KBM-7 (cell line): ENCODE measurements at regions not wholly inside any gene's neighbourhood (a gene's known extent, or its start where the extent isn't known, plus 50 kb on each side); places are given as distances from the start of the nearest gene placed in this dataset.
A peak's percentile ranks its signal among the peaks of the same experiment; 100 is the strongest.

Experiments used
- DNase-seq: peaks from one replicate; pipeline ENCODE4 v3.0.0-alpha.2; 2015
- in situ Hi-C: fragments of 300-500 bp; cut with MboI; formaldehyde crosslinking; loops from 2 replicates; pipeline ENCODE4 v1.14.3; 2020; ENCODE audit warnings: low sequenced_read_pairs, low pct_unique_long_range_greater_than_20kb, mixed read lengths

DNA sequence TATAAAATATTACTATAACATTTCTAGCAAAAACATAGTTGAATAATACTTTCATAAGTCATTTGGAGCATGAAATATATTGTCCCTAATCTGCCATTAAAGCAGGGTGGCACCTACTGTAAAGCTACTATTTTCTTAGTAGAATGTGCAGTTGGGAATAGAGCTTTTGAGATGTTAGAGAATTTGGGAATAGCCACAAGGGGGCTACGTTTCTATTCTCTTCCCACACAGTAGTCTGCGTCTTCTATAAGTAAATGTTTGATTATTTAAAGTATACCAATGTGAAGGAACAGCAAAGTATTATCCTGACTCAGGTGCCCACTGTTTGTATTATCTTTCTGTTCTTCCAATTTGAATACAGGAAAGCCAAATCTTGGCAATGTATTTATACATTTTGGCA, 323.2 kb upstream of the GIMD1 start:
- DNase-seq: no peak
- in situ Hi-C loops: no loop called here

DNA sequence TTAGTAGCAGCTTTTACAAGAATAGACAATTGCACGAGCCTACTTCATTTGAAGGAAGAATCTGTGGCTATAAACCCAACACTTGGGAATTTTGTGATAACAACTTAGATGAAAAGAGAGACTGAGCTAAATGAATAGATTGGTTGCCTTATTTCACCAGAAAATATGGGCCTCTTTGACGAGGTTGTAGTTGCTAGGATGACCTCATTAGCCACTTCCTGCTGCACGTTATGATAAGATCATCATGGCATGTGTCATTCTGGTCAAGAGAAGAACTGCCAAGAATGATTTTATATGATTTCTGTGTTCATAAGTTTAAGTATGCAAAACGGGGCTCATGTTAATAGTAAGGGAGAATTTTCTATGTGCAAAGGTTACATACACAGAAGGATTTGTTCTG, 321.9 kb upstream of the GIMD1 start:
- peak; percentile 81 for DNase-seq
- in situ Hi-C loops: no loop called here

DNA sequence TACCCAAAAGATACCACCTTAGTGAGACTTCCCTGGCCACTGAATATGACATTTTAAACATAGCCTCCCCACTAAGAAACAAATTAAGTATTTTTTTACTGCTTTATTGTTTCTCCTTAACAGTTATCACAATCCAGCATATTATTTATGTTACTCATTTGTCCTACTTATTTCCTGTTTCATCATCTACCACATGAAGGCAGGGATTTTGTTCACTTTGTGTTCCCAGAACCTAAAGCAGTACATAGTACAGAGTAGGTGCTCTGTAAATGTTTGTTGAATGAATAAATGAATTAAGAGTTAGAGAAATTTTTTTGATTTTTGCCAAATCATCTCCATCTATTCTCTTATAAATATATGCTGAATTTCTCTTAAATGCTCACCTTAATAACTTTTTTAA, 318.4 kb upstream of the GIMD1 start:
- in situ Hi-C loops: no loop called here
- no peak for DNase-seq

DNA sequence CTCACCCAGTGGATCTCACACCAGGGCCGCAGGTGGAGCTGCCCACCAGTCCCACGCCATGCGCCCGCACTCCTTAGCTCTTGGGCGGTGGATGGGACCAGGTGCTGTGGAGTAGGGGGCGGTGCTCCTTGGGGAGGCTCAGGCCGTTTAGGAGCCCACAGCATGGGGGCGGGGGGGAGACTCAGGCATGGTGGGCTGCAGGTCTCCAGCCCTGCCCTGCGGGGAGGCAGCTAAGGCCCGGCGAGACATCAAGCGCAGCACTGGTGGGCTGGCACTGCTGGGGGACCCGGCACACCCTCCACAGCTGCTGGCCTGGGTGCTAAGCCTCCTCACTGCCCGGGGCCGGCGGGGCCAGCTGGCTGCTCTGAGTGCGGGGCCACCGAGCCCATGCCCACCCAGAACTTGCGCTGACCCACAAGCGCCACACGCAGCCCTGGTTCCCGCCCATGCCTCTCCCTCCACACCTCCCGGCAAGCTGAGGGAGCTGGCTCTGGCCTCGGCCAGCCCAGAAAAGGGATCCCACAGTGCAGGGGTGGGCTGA, 312.9 kb upstream of the GIMD1 start:
- in situ Hi-C loops: no loop called here

DNA sequence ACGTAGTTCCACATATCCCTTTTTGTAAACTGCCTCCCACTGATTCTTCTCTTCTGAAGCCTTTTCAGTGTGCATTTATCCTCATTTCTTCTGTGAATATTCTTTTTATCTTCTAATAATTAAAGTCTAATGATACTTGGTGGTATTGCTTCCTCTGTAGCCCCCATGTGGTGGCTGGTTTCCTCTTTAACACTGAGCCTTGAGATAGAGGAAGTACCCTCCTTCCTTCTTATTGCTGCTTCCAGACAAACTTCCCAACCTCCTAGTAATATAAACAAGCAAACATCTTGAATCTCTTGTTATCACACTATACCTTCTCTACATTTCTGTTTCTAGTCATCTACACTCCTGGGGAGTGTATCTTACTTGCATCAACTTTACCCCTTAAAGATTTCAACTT, 310.5 kb upstream of the GIMD1 start:
- no peak for DNase-seq
- in situ Hi-C loops: no loop called here

More for the DNA sequence above, 312.9 kb upstream of the GIMD1 start:
- DNase-seq: no peak

DNA sequence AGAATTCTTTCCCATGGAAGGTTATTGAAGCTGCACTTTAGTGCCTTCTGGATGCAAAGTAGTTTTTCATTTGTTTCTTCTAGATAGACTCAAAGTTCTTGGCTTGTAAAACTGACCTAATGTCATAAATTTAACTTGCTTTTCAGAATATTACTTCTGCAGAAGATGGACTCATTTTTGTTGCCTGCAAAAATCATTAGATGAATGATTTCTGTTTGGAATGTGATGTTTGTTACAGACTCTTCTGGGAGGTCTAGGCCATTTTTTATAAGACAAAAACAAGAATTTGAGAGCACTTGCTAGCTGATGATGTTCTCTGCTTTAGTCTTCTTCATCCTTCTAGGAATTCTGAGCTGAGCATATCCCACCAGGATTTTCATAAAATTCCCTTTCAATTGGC, 308.6 kb upstream of the GIMD1 start:
- no peak for DNase-seq
- in situ Hi-C loops: no loop called here

DNA sequence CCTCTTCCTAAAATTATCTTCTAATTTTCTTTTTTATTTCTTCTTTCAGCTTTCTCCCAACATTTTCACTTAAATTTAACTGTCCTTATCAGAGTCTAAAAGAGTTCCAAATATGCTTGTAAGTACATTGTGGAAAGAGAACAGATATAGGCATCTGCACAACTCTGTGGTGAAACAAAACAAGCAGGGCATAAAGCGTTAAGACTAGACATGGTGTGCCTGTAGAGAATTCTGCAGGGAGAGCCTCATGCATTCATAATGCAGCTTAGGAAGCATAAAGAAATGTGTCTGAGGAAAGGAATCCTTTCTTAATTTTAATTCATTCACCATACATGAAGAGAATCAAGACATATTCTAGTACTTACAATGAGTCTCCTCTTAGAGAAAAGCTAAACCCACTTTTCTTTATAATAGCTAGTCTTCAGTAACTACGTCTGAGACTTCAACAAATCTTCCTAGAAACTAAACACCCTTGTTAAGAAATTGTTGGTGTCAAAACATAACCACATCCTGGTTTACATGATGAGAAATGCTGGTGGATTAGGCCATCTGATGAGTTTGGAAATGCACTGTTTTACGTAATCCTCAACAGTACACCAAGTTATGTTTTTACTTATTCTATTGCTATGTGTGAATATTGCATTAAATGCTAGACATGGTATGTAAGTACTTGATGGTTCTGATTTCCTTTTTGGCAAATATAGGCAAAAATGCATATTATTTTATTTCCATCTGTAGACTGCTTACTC, 307.8 kb upstream of the GIMD1 start:
- no peak for DNase-seq
- in situ Hi-C loops: no loop called here

DNA sequence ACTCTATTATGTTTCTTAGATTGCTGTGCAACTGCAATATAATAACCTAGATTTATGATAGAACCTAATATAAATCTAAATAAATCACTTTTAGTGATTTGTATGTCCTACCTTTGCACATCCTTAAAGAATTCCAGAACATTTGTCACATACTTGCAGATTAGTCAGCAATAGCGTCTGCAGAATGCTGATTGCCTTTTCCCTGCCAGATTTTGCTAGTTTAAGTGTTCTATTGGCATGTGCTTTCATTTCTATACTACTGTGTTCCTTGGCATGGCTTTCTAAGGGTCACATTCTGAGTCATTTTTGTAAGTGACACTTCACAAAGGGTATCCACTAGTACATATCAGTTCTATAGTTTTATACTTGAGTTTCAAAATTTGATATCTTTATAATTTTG, 303.1 kb upstream of the GIMD1 start:
- DNase-seq: no peak

DNA sequence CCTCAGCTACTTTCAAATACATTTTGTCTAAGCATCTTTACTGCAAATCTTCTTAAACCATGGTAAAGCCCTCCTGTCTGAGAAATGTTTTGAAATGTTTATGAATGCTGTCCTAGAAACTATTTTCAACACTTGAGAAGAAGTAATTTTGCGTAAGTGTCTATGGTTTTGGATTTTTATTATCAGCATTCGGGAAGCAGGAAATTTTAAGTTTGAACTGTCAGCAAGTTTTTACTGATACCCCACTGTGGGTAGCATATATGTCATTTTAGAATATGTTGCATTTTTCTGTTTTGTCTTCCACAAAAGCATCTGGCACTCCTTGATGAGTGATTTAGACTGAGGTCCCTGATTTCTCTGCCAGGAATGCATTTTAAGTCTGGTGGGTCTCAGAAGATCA, 302.4 kb upstream of the GIMD1 start:
- in situ Hi-C loops: no loop called here
- DNase-seq: no peak

More for the DNA sequence above, 303.1 kb upstream of the GIMD1 start:
- in situ Hi-C loops: no loop called here

DNA sequence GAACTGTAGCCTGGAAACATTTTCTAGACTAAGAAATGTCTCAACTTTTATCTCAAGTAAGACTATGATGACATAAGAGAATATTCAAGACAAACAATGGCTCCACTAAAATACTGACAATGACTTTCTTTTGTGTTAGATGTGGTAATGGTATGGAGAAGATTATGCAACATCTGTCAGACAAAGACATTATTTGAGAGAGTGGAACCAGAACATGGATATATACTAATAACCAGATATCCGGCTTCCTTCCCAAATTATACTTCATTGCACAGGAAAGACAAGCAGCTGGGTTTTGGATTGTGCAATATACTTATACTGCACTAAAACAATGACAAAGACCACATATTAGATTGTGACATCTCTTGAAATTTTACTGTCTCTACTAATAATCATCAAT, 290.8 kb upstream of the GIMD1 start:
- in situ Hi-C loops: no loop called here
- peak; percentile 58 for DNase-seq

- in situ Hi-C loops: no loop called here
- no peak for DNase-seq
Observed at GRCh38 chr4:106652095-106652494, 283.5 kb upstream of the GIMD1 start.

DNA sequence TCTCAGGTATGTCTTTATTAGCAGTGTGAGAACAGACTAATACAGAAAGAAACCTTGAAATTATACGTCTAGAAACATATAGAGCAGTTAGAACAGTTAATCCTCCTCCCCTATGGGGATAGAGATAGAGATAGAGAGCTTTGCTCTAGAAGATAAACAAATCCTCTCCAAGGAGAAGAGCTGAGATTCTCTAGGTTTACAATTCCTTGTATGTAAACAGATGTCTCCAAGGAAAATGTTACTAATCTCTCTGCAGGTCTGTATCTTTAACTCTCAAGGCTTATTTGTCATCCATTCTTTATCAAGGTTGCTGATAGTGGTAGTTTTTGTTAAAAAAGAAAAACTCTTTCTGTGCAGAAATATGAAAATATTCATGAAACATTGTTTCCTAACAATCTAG, 282.1 kb upstream of the GIMD1 start:
- no peak for DNase-seq
- in situ Hi-C loops: no loop called here

- in situ Hi-C loops: no loop called here
- DNase-seq: no peak
Observed at GRCh38 chr4:106647451-106647850, 278.9 kb upstream of the GIMD1 start.

- in situ Hi-C loops: no loop called here
- no peak for DNase-seq
Observed at GRCh38 chr4:106629268-106629625, 260.7 kb upstream of the GIMD1 start.

GRCh38 chr4:106628586-106629267, 260.1 kb upstream of the GIMD1 start:
- in situ Hi-C loops: no loop called here
- DNase-seq: no peak

DNA sequence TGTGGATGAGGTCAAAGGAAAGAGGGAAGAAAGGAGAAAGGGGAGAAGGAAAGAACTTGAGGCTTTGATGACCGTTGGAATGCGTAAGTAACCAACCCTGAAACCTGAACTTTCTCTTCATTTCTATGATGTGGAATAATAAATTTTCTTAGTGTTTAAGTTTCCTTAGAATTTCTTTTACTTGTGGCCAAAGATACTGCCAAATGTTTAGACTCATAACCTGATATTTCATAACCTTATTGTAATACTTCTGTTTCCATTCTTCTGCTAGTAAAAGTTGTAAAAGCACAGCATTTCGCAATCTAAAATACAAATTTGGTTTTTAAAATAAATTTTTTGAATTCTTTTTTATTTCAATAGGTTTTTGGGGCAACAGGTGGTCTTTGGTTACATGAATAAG, 258.5 kb upstream of the GIMD1 start:
- no peak for DNase-seq
- in situ Hi-C loops: no loop called here

DNA sequence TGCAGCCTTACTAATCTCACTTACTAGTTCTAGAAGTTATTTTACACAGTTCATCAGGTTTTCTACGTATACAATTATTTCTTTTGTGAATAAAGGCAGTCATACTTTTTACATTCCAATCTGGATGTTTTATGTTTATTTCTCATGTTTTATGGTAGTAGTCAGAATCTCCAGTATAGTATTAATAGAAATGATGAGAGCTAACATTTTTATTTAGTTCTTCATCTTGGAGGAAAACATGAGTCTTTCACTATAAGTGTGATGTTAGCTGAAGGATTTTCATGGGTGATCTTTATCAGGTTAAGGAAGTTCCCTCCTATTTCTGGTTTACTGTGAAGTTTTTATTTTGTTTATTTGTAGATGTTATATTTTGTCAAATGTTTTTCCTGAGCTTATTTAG, 256.1 kb upstream of the GIMD1 start:
- in situ Hi-C loops: no loop called here
- no peak for DNase-seq

DNA sequence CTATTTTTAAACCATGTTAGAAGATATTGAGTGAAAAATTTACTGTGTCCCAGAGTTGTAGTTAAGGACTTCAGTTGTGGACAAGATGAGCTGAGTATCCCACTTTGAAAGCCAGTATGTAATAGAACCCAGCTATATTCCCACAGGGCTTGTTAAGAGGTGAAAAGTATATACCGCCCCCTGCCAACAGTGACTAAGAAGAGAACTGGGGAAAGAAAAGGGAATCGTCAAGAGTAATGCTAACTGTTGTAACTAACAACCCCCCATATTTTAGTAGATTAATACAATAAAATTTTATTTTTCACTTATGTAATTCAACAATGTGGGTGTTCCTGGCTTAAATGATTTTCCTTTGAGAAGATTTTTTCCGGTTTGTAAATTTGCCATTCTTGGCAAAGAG, 250.4 kb upstream of the GIMD1 start:
- DNase-seq: no peak
- in situ Hi-C loops: no loop called here

- DNase-seq: no peak
- in situ Hi-C loops: no loop called here
Observed at GRCh38 chr4:106615961-106616360, 247.4 kb upstream of the GIMD1 start.

GRCh38 chr4:106615410-106615945, 246.9 kb upstream of the GIMD1 start:
- in situ Hi-C loops: no loop called here
- DNase-seq: no peak

DNA sequence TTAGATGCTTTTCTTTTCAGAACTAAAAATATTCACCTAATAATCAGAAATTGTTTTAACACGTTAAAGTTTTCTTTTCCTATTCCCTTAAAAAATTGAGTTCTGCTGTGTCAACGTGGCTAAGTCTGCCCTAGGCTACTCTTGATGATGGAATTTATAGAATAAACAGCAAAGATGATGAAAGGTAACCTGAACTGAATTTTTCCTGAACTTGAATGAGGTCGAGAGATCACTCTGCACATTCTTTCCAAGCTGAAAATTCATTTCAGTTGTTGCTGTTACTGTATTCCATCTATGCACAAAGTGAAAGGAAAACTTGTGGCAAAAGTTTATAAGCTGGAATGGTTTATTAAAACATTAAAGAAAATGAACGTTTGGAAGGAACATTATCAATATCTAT, 245.9 kb upstream of the GIMD1 start:
- DNase-seq: no peak
- in situ Hi-C loops: no loop called here
